ENCODE measurements at regions not wholly inside any gene's neighbourhood (a gene's known extent, or its start where the extent isn't known, plus 50 kb on each side); places are given as distances from the start of the nearest gene placed in this dataset.

- ATAC-seq = no peak
- Mint-ChIP-seq H3K27ac (no peak overlapping the region), H3K9me3 (no peaks in the 10 kb centered on the region), H3K4me3 (no peak overlapping the region), H3K36me3 (no peaks in the 10 kb centered on the region), H3K4me1 (no peaks in the 10 kb centered on the region), H3K27me3 (no peaks in the 10 kb centered on the region)
Observed at GRCh38 chr1:72649211-72649888, 367.0 kb upstream of the NEGR1 start.

GRCh38 chr1:72648465-72648864 is 366.1 kb upstream of the NEGR1 start:
- H3K27ac Mint-ChIP-seq = no peak overlapping the region
- peak; percentile 21 for ATAC-seq
- H3K36me3 Mint-ChIP-seq = no peaks in the 10 kb centered on the region
- no peak overlapping the region for H3K4me3 Mint-ChIP-seq
- H3K4me1 Mint-ChIP-seq = no peaks in the 10 kb centered on the region
- H3K9me3 Mint-ChIP-seq = peaks cover 2% of the 10 kb centered on the region
- no peaks in the 10 kb centered on the region for H3K27me3 Mint-ChIP-seq

GRCh38 chr1:72643142-72643541 is 360.8 kb upstream of the NEGR1 start:
- H3K4me1 Mint-ChIP-seq = no peaks in the 10 kb centered on the region
- H3K27me3 Mint-ChIP-seq = no peaks in the 10 kb centered on the region
- no peaks in the 10 kb centered on the region for H3K36me3 Mint-ChIP-seq
- H3K4me3 Mint-ChIP-seq = no peak overlapping the region
- H3K27ac Mint-ChIP-seq = no peak overlapping the region
- H3K9me3 Mint-ChIP-seq = peaks cover 2% of the 10 kb centered on the region
- ATAC-seq = no peak

GRCh38 chr1:72637593-72637992 is 355.3 kb upstream of the NEGR1 start:
- H3K27ac Mint-ChIP-seq = no peak overlapping the region
- H3K36me3 Mint-ChIP-seq = no peaks in the 10 kb centered on the region
- peaks cover 5% of the 10 kb centered on the region for H3K9me3 Mint-ChIP-seq
- H3K4me3 Mint-ChIP-seq = no peak overlapping the region
- H3K4me1 Mint-ChIP-seq = no peaks in the 10 kb centered on the region
- no peak for ATAC-seq
- no peaks in the 10 kb centered on the region for H3K27me3 Mint-ChIP-seq

- Mint-ChIP-seq H3K4me3 (no peak overlapping the region), H3K9me3 (peaks cover 5% of the 10 kb centered on the region), H3K36me3 (no peaks in the 10 kb centered on the region), H3K4me1 (no peaks in the 10 kb centered on the region), H3K27ac (no peak overlapping the region), H3K27me3 (no peaks in the 10 kb centered on the region)
- ATAC-seq = no peak
Observed at GRCh38 chr1:72636631-72637030, 354.3 kb upstream of the NEGR1 start.

- no peaks in the 10 kb centered on the region for H3K27me3 Mint-ChIP-seq
- H3K4me3 Mint-ChIP-seq = no peak overlapping the region
- H3K36me3 Mint-ChIP-seq = no peaks in the 10 kb centered on the region
- H3K9me3 Mint-ChIP-seq = peaks cover 5% of the 10 kb centered on the region
- no peaks in the 10 kb centered on the region for H3K4me1 Mint-ChIP-seq
- H3K27ac Mint-ChIP-seq = no peak overlapping the region
- ATAC-seq = no peak
Observed at GRCh38 chr1:72635719-72636118, 353.4 kb upstream of the NEGR1 start.

- Mint-ChIP-seq H3K9me3 (peaks cover 5% of the 10 kb centered on the region), H3K27ac (no peak overlapping the region), H3K27me3 (no peaks in the 10 kb centered on the region), H3K4me1 (no peaks in the 10 kb centered on the region), H3K36me3 (no peaks in the 10 kb centered on the region), H3K4me3 (no peak overlapping the region)
- no peak for ATAC-seq
Observed at GRCh38 chr1:72634946-72635345, 352.6 kb upstream of the NEGR1 start.

- no peaks in the 10 kb centered on the region for H3K4me1 Mint-ChIP-seq
- no peak overlapping the region for H3K4me3 Mint-ChIP-seq
- H3K36me3 Mint-ChIP-seq = no peaks in the 10 kb centered on the region
- peaks cover 2% of the 10 kb centered on the region for H3K9me3 Mint-ChIP-seq
- H3K27ac Mint-ChIP-seq = no peak overlapping the region
- ATAC-seq = no peak
- no peaks in the 10 kb centered on the region for H3K27me3 Mint-ChIP-seq
Observed at GRCh38 chr1:72631449-72631848, 349.1 kb upstream of the NEGR1 start.

- no peak for ATAC-seq
- Mint-ChIP-seq H3K9me3 (no peaks in the 10 kb centered on the region), H3K27ac (no peak overlapping the region), H3K4me1 (no peaks in the 10 kb centered on the region), H3K4me3 (no peak overlapping the region), H3K27me3 (no peaks in the 10 kb centered on the region), H3K36me3 (no peaks in the 10 kb centered on the region)
Observed at GRCh38 chr1:72623299-72623708, 341.0 kb upstream of the NEGR1 start.

GRCh38 chr1:72620453-72620852 is 338.1 kb upstream of the NEGR1 start:
- Mint-ChIP-seq H3K4me1 (no peaks in the 10 kb centered on the region), H3K36me3 (no peaks in the 10 kb centered on the region), H3K4me3 (no peak overlapping the region), H3K9me3 (no peaks in the 10 kb centered on the region), H3K27ac (no peak overlapping the region), H3K27me3 (no peaks in the 10 kb centered on the region)
- ATAC-seq = no peak

- no peak for ATAC-seq
- Mint-ChIP-seq H3K36me3 (no peaks in the 10 kb centered on the region), H3K4me3 (no peak overlapping the region), H3K9me3 (no peaks in the 10 kb centered on the region), H3K27me3 (no peaks in the 10 kb centered on the region), H3K27ac (no peak overlapping the region), H3K4me1 (no peaks in the 10 kb centered on the region)
Observed at GRCh38 chr1:72606216-72606810, 324.0 kb upstream of the NEGR1 start.

GRCh38 chr1:72601035-72601674 is 318.8 kb upstream of the NEGR1 start:
- Mint-ChIP-seq H3K27ac (no peak overlapping the region), H3K9me3 (no peaks in the 10 kb centered on the region), H3K36me3 (no peaks in the 10 kb centered on the region), H3K4me1 (no peaks in the 10 kb centered on the region), H3K27me3 (no peaks in the 10 kb centered on the region), H3K4me3 (no peak overlapping the region)
- no peak for ATAC-seq

GRCh38 chr1:72586023-72586685 is 303.8 kb upstream of the NEGR1 start:
- no peaks in the 10 kb centered on the region for H3K4me1 Mint-ChIP-seq
- H3K4me3 Mint-ChIP-seq = no peak overlapping the region
- peaks cover 5% of the 10 kb centered on the region for H3K9me3 Mint-ChIP-seq
- H3K27ac Mint-ChIP-seq = no peak overlapping the region
- no peak for ATAC-seq
- no peaks in the 10 kb centered on the region for H3K36me3 Mint-ChIP-seq
- H3K27me3 Mint-ChIP-seq = no peaks in the 10 kb centered on the region

GRCh38 chr1:72579629-72580028 is 297.3 kb upstream of the NEGR1 start:
- no peak overlapping the region for H3K4me3 Mint-ChIP-seq
- no peak for ATAC-seq
- H3K27ac Mint-ChIP-seq = no peak overlapping the region
- no peaks in the 10 kb centered on the region for H3K27me3 Mint-ChIP-seq
- H3K36me3 Mint-ChIP-seq = no peaks in the 10 kb centered on the region
- H3K4me1 Mint-ChIP-seq = no peaks in the 10 kb centered on the region
- H3K9me3 Mint-ChIP-seq = peaks cover 9% of the 10 kb centered on the region

- Mint-ChIP-seq H3K27me3 (no peaks in the 10 kb centered on the region), H3K27ac (no peak overlapping the region), H3K4me1 (no peaks in the 10 kb centered on the region), H3K9me3 (peaks cover 2% of the 10 kb centered on the region), H3K4me3 (no peak overlapping the region), H3K36me3 (no peaks in the 10 kb centered on the region)
- ATAC-seq = no peak
Observed at GRCh38 chr1:72570815-72571214, 288.5 kb upstream of the NEGR1 start.

GRCh38 chr1:72568113-72568512 is 285.8 kb upstream of the NEGR1 start:
- Mint-ChIP-seq H3K36me3 (no peaks in the 10 kb centered on the region), H3K27me3 (no peaks in the 10 kb centered on the region), H3K4me1 (no peaks in the 10 kb centered on the region), H3K27ac (no peak overlapping the region), H3K9me3 (no peaks in the 10 kb centered on the region), H3K4me3 (no peak overlapping the region)
- no peak for ATAC-seq

Measured in stimulated activated memory B cell treated with anti-CD40 and anti-IgM and Interleukin-4, amounts not matched to agents 10 μg/mL and 1 μg/mL and 100 μg/mL, for 72 hours (primary cell).